ENCODE measurements at regions not wholly inside any gene's neighbourhood (a gene's known extent, or its start where the extent isn't known, plus 50 kb on each side); places are given as distances from the start of the nearest gene placed in this dataset.
"Not testable (repeated sequence)": the region's sequence is repeated elsewhere in the genome, so short reads cannot be mapped to it uniquely, and the experiment has no call there.

DNA sequence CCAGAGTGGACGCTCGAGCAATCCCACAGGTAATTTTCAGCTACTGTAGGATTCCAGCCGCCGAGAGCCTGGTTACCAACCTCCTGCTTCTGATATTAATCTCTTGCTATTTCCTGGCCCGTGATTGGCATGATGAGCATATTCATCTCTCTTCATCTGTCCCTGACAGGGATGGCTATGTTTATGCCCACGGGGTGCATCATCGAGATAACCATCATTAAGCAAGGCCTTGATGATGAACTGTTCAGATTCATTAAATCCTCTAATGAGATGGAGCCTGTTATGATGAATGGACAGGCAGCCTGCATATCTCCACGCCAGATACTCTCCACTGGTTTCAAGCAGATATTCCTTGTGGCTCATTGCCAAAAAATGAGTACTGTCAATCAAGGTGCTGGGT is 227.3 kb downstream of the ZNF37A start:
- not testable (repeated sequence) for H3K27ac ChIP-seq

GRCh38 chr10:38330306-38330705 is 236.2 kb downstream of the ZNF37A start:
- H3K27ac ChIP-seq: not testable (repeated sequence)

DNA sequence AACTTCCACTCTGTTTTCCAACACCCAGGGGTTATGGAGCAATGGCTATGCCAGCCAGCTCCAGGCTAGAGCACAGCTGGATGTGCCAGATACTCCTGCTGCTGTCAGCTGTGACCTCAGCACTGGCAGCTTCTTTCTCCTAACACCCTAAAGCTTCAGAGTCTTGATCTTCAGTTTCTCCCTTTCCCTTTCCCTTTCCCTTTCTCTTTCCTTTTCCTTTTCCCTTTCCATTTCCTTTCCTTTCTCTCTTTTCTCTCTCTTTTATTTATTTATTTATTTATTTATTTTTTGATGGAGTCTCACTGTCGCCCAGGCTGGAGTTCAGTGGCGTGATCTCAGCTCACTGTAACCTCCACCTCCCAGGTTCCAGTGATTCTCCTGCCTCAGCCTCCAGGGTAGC is 237.0 kb downstream of the ZNF37A start:
- not testable (repeated sequence) for H3K27ac ChIP-seq

- H3K27ac ChIP-seq: not testable (repeated sequence)
These were observed 239.6 kb downstream of the ZNF37A start for GRCh38 chr10:38333699-38334098.

DNA sequence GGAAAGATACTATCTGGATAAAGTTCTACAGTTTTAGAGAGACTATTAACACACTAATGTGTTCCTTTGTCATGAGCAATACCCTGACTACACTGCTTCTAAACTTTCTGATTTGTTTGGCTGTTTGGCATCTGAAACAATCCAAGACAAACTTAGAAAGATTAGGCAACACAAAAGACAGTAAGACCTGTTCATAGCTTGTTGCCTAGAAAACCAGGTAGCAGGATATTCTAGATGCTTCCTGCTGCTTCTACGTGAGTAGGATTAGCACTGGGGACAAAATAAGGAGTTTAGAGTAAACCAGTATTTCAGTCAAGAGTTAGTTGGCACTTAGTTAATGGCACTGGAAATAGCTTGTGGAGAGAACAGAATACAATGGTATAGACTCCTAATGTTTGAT is 256.5 kb downstream of the ZNF37A start:
- not testable (repeated sequence) for H3K27ac ChIP-seq

DNA sequence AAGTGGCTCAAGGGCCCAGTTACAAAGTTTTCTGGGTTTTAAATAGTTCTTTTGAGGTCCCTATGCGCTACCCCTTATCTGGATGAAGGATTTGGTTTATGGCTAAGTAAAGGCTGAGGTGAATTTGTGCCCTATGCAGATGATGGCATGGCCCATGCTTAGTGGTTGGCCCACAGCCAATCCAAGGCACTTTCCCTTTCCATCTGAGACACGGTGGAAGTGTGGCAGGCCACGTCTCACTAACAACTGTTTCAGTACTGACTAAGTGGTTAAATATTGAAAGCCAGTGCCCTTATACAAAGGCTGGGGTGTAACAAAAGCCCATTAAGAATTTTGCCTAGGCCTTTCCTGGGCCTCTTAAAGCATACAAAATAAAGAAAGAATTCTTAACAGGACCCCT is 260.3 kb downstream of the ZNF37A start:
- H3K27ac ChIP-seq: not testable (repeated sequence)

DNA sequence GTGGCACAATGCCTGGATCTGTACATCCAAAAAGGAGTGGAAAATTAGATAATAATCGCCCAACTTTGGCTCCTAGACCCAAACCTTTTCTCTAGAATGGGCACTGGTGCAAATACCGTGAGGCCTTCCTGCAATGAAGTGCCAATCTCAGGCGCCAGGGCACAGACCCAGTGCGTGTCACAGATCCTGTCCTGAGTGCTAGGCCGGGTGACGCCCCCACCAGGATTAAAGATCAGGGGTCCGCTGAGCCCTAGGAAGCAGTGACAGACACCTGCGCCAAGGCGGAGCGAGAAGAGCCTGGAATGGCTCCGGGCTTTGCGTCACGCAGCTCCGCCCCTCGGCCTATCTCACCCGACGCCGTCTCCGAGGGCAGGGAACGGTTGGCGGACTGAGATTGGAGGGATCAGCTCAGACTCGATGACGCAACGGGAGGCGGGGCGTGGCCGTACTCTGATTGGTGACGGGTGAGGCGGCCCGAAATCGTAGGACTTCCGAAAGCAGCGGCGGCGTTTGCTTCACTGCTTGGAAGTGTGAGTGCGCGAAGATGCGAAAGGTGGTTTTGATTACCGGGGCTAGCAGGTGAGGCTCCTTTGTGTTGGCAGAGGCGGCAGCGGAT is 261.9 kb downstream of the ZNF37A start:
- peak overlapping the region; percentile 64 for H3K27ac ChIP-seq

DNA sequence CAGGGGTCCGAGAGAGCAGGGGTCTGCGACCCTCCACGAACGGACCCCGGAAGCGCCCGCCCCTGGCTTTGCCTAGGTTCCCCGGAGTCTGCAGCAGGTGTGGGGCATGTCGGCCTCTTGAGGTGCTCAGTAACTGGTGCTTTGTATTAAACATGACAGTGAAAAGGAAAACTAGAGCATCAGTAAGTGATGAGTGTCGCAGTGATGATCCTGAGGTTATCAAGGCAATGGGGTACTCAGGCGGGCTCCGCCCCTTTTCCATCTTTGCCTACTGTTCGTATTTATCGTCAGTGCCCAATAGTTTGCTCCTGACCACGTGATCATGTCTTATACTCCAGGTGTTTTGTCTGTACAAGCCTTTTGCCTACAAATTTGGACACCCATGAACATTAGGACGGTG is 262.4 kb downstream of the ZNF37A start:
- H3K27ac ChIP-seq: peak overlapping the region; percentile 64

- H3K27ac ChIP-seq: not testable (repeated sequence)
These were observed 268.4 kb downstream of the ZNF37A start for GRCh38 chr10:38362514-38362913.

DNA sequence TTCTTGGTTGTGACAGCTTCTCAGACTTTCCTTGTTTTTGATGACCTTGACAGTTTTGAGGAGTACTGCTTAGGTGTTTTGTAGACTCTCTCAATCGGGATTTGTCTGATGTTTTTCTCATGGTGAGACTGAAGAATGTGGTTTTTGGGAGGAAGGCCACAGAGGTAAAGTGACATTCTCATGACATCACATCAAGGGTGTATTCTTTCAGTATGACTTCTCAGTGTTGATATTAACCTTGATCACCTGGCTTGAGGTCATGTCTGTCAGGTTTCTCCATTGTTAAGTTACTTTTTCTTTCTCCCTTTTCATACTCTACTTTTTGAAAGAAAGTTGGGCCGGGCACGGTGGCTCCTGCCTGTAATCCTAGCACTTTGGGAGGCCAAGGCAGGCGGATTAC is 269.9 kb downstream of the ZNF37A start:
- H3K27ac ChIP-seq: not testable (repeated sequence)

DNA sequence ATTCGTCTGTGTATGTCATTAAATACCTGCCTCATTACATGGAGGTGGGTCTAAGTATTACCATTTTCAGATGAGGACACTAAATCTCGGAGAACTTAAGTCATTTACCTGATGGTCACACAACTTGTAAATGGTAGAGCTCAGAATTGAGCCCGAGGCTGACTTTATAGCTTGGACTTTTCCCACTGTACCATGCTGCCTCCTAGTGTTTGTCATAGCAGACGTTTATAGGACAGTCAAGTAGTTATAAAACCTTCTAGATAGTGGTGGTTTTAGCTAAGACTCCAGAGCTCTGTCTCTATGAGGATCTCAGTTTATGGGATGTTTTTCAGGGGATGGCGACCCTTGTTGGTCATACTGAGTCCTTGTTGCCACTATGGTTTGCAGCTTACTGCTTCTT is 271.8 kb downstream of the ZNF37A start:
- TF ChIP-seq, protein P1, sequence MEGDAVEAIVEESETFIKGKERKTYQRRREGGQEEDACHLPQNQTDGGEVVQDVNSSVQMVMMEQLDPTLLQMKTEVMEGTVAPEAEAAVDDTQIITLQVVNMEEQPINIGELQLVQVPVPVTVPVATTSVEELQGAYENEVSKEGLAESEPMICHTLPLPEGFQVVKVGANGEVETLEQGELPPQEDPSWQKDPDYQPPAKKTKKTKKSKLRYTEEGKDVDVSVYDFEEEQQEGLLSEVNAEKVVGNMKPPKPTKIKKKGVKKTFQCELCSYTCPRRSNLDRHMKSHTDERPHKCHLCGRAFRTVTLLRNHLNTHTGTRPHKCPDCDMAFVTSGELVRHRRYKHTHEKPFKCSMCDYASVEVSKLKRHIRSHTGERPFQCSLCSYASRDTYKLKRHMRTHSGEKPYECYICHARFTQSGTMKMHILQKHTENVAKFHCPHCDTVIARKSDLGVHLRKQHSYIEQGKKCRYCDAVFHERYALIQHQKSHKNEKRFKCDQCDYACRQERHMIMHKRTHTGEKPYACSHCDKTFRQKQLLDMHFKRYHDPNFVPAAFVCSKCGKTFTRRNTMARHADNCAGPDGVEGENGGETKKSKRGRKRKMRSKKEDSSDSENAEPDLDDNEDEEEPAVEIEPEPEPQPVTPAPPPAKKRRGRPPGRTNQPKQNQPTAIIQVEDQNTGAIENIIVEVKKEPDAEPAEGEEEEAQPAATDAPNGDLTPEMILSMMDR (IDR thresholded peaks at IDR 0.05): peak; percentile 55
- not testable (repeated sequence) for H3K27ac ChIP-seq

- not testable (repeated sequence) for H3K27ac ChIP-seq
These were observed 289.7 kb downstream of the ZNF37A start for GRCh38 chr10:38383800-38384199.

GRCh38 chr10:38386869-38387268 is 292.7 kb downstream of the ZNF37A start:
- H3K27ac ChIP-seq: not testable (repeated sequence)

- peak overlapping the region; percentile 75 for H3K27ac ChIP-seq
- TF ChIP-seq, protein P1 (IDR thresholded peaks at IDR 0.05): peak; percentile 32
These were observed 296.6 kb downstream of the ZNF37A start for GRCh38 chr10:38390725-38391124.

GRCh38 chr10:38395465-38395864 is 301.3 kb downstream of the ZNF37A start:
- not testable (repeated sequence) for H3K27ac ChIP-seq

GRCh38 chr10:38396178-38396954 is 302.2 kb downstream of the ZNF37A start:
- not testable (repeated sequence) for H3K27ac ChIP-seq

DNA sequence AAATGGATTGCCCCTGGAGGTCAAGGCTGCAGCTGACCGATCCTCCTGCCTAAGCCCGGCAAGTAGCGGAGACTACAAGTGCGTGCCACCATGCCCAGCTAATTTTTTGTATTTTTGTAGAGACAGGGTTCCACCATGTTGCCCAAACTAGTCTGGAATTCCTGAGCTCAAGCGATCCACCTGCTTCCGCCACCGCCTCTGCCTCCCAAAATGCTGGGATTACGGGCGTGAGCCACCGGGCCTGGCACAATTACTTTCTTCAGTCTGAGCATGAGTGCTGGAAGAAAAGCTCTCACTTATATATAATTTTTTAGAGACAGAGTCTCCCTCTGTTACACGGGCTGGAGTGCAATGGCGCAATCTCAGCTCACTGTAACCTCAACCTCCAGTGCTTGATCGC is 307.4 kb downstream of the ZNF37A start:
- H3K27ac ChIP-seq: peak overlapping the region; percentile 99

DNA sequence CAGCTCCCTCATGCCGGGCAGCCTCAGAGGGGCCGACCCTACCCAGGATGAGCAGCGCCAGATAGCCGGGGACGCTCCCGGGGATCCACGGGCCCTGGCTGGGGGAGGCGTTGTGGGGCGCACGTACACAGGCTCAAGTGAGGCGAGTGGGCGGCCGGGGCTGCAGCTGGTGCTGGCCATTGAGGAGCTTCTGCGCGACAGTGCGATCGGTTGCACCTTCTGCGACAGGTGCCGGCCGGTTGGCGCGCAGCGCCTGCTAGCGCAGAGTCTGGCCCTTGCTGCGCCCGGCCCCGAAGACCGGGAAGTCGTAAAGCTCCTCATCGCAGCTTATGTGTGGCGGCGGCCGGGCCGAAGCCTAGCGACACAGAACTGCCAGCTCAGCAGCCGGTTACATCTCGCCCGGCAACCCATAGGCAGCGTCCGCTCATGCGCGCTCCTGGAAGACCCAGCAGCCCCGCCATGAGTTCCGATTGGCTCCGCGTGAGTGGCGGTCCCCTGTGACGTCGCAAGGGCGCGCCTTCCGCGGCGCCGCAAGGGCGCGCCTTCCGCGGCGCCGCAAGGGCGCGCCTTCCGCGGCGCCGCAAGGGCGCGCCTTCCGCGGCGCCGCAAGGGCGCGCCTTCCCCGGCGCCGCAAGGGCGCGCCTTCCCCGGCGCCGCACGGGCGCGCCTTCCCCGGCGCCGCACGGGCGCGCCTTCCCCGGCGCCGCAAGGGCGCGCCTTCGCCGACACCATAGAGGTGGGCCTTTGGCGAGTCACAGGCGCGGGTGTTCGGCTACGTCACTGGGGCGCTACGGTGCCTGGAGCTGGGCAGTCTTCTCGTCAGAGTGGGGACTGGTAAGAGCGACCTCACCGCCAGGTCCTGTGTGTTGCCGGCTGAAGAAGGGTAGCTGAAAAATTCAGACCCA is 308.6 kb downstream of the ZNF37A start:
- H3K27ac ChIP-seq: peak overlapping the region; percentile 99

GRCh38 chr10:38403347-38404117 is 309.4 kb downstream of the ZNF37A start:
- H3K27ac ChIP-seq: peak overlapping the region; percentile 99
